Stomach (tissue), 8 donors: ENCODE measurements at regions not wholly inside any gene's neighbourhood (a gene's known extent, or its start where the extent isn't known, plus 50 kb on each side); places are given as distances from the start of the nearest gene placed in this dataset.

Experiments
- DNase-seq, 2 donors: peaks; one replicate each; pipeline versions ENCODE4 v3.0.0 to v3.0.0-alpha.2; 2013 to 2019
- H3K27ac ChIP-seq, 5 donors: fragments of 200-600 bp in 4 of 5; sonication (generic) in 4 of 5; one replicate each; pipeline ENCODE4 v1.5.1; 2013 to 2019; ENCODE audit warnings: mild to moderate bottlenecking in 1 of 5, moderate library complexity in 1 of 5
- H3K27me3 ChIP-seq, 3 donors: fragments of 200-600 bp; sonication (generic); one replicate each; pipeline ENCODE4 v1.5.1; 2017 to 2019; ENCODE audit warnings: mixed run types in 1 of 3
- H3K36me3 ChIP-seq, 4 donors: fragments of 200-600 bp; sonication (generic); 1 replicate in 3 of 4; 2 replicates in 1 of 4; pipeline ENCODE4 v1.5.1; 2016 to 2019
- H3K4me1 ChIP-seq, 4 donors: fragments of 200-600 bp; sonication (generic); one replicate each; pipeline ENCODE4 v1.5.1; 2016 to 2019
- H3K4me3 ChIP-seq, 4 donors: fragments of 200-600 bp; sonication (generic) in 3 of 4; one replicate each; pipeline ENCODE4 v1.5.1; 2016 to 2019; ENCODE audit warnings: mild to moderate bottlenecking in 1 of 4
- H3K9me3 ChIP-seq, 4 donors: fragments of 200-600 bp; sonication (generic); one replicate each; pipeline ENCODE4 v1.5.1; 2016 to 2019
- EP300 ChIP-seq: sonication (generic); formaldehyde crosslinking; IDR thresholded peaks from one replicate; pipeline ENCODE4 v1.6.1; 2017; ENCODE audit warnings: antibody characterized with exemption
- POLR2A ChIP-seq, 4 donors: fragments of 450-650 bp; IDR thresholded peaks; one replicate each; pipeline ENCODE4 v1.6.1; 2016; ENCODE audit warnings: antibody characterized with exemption in 4 of 4, control low read depth in 2 of 4, mild to moderate bottlenecking in 1 of 4, moderate library complexity in 1 of 4
- POLR2AphosphoS5 ChIP-seq, 3 donors: sonication (generic); formaldehyde crosslinking; IDR thresholded peaks; one replicate each; pipeline ENCODE4 v1.6.1; 2016; ENCODE audit warnings: antibody characterized with exemption in 3 of 3
- WGBS, 5 donors: extraction: QIAGEN DNeasy Blood & Tissue Kit in 3 of 5; methylation state at CpG; one replicate each; pipeline versions ENCODE4 v1.1.5 to v1.1.7; 2013 to 2018; 5-methylcytosine and 5-hydroxymethylcytosine counted together
- intact Hi-C: fragments of 100-400 bp; cut with DNase I; formaldehyde crosslinking; loops from one replicate; pipeline ENCODE4 v1.15.1; 2023; ENCODE audit warnings: low total_unique reads
- TF ChIP-seq, protein P1 (sequence below), 7 experiments: fragments of 450-650 bp in 4 of 7; fragments of 200-600 bp in 3 of 7; sonication (generic) in 3 of 7; IDR thresholded peaks; one replicate each; pipeline ENCODE4 v1.5.1; 2016 to 2019; ENCODE audit warnings: antibody characterized with exemption in 7 of 7, control low read depth in 2 of 7, mild to moderate bottlenecking in 1 of 7
- donor health status: healthy with polysubstance abuse.
- donor health status: Bipolar disorder and iron deficiency.
- donor health status: healthy.

DNA sequence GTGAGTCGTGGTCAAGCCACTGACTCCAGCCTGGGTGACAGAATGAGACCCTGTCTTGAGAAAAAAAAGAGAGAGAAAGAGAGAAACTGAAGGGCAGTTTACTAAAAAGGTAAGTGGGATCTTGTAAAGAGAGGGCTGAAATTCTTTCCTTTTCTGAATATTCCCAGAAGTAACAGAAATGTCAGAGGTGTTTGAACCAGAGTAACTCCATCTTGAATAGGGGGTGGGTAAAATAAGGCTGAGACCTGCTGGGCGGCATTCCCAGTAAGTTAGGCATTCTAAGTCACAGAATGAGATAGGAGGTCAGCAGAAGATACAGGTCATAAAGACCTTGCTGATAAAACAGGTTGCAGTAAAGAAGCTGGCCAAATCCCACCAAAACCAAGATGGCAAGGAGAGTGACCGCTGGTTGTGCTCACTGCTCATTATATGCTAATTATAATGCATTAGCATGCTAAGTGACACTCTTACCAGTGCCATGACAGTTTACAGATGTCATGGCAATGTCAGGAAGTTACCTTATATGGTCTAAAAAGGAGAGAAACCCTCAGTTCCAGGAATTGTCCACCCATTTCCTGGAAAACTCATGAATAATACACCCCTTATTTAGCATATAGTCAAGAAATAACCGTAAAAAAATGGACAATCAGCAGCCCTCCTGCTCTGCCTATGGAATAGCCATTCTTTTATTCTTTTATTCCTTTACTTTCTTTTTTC, 1334.3 kb upstream of the ZEB2 start:
- no peaks in the 10 kb centered on the region for H3K4me1 ChIP-seq
- TF ChIP-seq EP300 = no peak
- TF ChIP-seq POLR2A (IDR thresholded peaks at IDR 0.05) = no peak
- TF ChIP-seq, protein P1, sequence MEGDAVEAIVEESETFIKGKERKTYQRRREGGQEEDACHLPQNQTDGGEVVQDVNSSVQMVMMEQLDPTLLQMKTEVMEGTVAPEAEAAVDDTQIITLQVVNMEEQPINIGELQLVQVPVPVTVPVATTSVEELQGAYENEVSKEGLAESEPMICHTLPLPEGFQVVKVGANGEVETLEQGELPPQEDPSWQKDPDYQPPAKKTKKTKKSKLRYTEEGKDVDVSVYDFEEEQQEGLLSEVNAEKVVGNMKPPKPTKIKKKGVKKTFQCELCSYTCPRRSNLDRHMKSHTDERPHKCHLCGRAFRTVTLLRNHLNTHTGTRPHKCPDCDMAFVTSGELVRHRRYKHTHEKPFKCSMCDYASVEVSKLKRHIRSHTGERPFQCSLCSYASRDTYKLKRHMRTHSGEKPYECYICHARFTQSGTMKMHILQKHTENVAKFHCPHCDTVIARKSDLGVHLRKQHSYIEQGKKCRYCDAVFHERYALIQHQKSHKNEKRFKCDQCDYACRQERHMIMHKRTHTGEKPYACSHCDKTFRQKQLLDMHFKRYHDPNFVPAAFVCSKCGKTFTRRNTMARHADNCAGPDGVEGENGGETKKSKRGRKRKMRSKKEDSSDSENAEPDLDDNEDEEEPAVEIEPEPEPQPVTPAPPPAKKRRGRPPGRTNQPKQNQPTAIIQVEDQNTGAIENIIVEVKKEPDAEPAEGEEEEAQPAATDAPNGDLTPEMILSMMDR (IDR thresholded peaks at IDR 0.05) = no peak
- TF ChIP-seq POLR2AphosphoS5 (IDR thresholded peaks at IDR 0.05) = no peak
- H3K27me3 ChIP-seq = no peaks in the 10 kb centered on the region
- WGBS, 5 donors = 91 to 96% (median 94%) methylated on average over 4 of the region's 4 CpGs
- intact Hi-C loops = no loop called here
- no peaks in the 10 kb centered on the region for H3K9me3 ChIP-seq
- H3K27ac ChIP-seq = no peak overlapping the region
- DNase-seq = no peak
- H3K4me3 ChIP-seq = no peak overlapping the region
- no peaks in the 10 kb centered on the region for H3K36me3 ChIP-seq

DNA sequence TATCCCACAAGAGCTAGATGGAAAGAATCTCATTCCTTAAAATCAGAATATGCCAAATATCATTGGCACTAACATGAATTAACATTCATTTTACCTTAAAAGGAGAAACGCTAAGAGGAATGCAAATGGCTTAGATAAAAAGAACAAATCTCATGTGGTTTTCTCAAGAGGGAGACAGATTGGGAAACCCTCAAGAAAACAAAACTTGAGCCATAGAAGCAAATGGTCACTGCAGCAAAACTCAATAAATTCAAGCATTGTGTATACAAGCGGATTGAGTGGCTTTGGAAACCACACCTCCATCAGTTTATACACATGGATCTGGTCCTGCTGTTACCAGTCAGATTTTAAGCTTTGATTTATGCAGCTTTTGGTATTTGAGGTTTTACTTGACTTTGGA, 1331.8 kb upstream of the ZEB2 start:
- intact Hi-C loops = no loop called here
- Histone ChIP-seq H3K9me3 (no peaks in the 10 kb centered on the region), H3K4me3 (no peak overlapping the region), H3K27ac (peak overlapping the region in 1 of 5 donors; percentile 62), H3K4me1 (no peaks in the 10 kb centered on the region), H3K36me3 (no peaks in the 10 kb centered on the region), H3K27me3 (no peaks in the 10 kb centered on the region)
- DNase-seq = no peak
- TF ChIP-seq POLR2A (IDR thresholded peaks at IDR 0.05) (no peak), EP300 (no peak), POLR2AphosphoS5 (IDR thresholded peaks at IDR 0.05) (peak in 1 of 3 donors; percentile 32)
- TF ChIP-seq, protein P1 (IDR thresholded peaks at IDR 0.05) = no peak
- 69 to 84% (median 76%) methylated on average over 2 of the region's 2 CpGs for WGBS, 5 donors

- intact Hi-C loops = no loop called here
- no peaks in the 10 kb centered on the region for H3K36me3 ChIP-seq
- H3K9me3 ChIP-seq = no peaks in the 10 kb centered on the region
- H3K4me1 ChIP-seq = peaks cover 0 to 4% (median 0%) of the 10 kb centered on the region in 4 donors
- WGBS, 5 donors = 75 to 83% (median 80%) methylated on average over 4 of the region's 4 CpGs
- H3K27ac ChIP-seq = no peak overlapping the region
- no peak overlapping the region for H3K4me3 ChIP-seq
- TF ChIP-seq, protein P1 (IDR thresholded peaks at IDR 0.05) = no peak
- TF ChIP-seq POLR2A (IDR thresholded peaks at IDR 0.05) (no peak), POLR2AphosphoS5 (IDR thresholded peaks at IDR 0.05) (no peak), EP300 (no peak)
- H3K27me3 ChIP-seq = no peaks in the 10 kb centered on the region
- no peak for DNase-seq
Measured at GRCh38 chr2:145849466-145849865, 1329.5 kb upstream of the ZEB2 start.

DNA sequence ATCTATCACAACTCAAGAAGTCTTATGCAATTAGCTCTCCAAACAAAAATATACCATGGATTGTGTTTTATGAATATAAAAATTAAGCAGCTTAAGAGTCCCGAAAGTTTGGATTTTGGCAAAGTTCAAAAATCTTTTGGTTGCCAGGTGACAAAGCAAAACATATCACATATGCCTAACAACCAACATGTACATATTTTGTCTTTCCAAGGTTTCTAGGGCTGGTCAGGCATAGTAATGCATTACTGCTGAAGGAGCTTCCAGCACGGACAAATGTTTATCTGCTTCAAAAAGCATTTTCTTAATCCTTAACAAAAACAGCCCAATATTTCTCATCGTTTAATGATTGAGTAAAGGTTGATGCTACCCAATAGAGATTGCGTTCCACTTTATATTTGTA, 1327.1 kb upstream of the ZEB2 start:
- 60 to 80% (median 60%) methylated on average over 4 of the region's 4 CpGs for WGBS, 5 donors
- H3K4me3 ChIP-seq = no peak overlapping the region
- TF ChIP-seq, protein P1 (IDR thresholded peaks at IDR 0.05) = no peak
- TF ChIP-seq POLR2A (IDR thresholded peaks at IDR 0.05) = no peak
- no peak for TF ChIP-seq POLR2AphosphoS5 (IDR thresholded peaks at IDR 0.05)
- TF ChIP-seq EP300 = no peak
- no peaks in the 10 kb centered on the region for H3K9me3 ChIP-seq
- no peaks in the 10 kb centered on the region for H3K36me3 ChIP-seq
- peak in 1 of 2 donors; percentile 70 for DNase-seq
- H3K27me3 ChIP-seq = no peaks in the 10 kb centered on the region
- intact Hi-C loops = no loop called here
- peaks cover 0 to 4% (median 0%) of the 10 kb centered on the region in 4 donors for H3K4me1 ChIP-seq
- H3K27ac ChIP-seq = no peak overlapping the region
